GM12891 (cell line): ENCODE measurements at regions not wholly inside any gene's neighbourhood (a gene's known extent, or its start where the extent isn't known, plus 50 kb on each side); places are given as distances from the start of the nearest gene placed in this dataset.

Source experiments
- POLR2A ChIP-seq: IDR thresholded peaks from 2 replicates; pipeline ENCODE4 v1.6.1; 2011; ENCODE audit warnings: low read depth, low read length, control low read depth
- POLR2AphosphoS5 ChIP-seq: IDR thresholded peaks from 2 replicates; pipeline ENCODE4 v1.6.1; 2011; ENCODE audit warnings: low read depth, low read length, control low read depth
- POU2F2 ChIP-seq: IDR thresholded peaks from 2 replicates; pipeline ENCODE4 v1.6.1; 2011; ENCODE audit warnings: low read depth, mild to moderate bottlenecking, control low read depth, low read length, moderate library complexity
- SPI1 ChIP-seq: IDR thresholded peaks from 2 replicates; pipeline ENCODE4 v1.6.1; 2011; ENCODE audit warnings: low read depth, low read length, control low read depth
- TAF1 ChIP-seq: IDR thresholded peaks from 2 replicates; pipeline ENCODE4 v1.6.1; 2011; ENCODE audit warnings: low read depth, low read length, control low read depth

GRCh38 chr14:27623782-27624181 is 1025.9 kb upstream of the NOVA1 start:
- no peak for TF ChIP-seq POLR2A
- no peak for TF ChIP-seq TAF1
- no peak for TF ChIP-seq SPI1
- no peak for TF ChIP-seq POLR2AphosphoS5
- TF ChIP-seq POU2F2: no peak
